Neuronal stem cell (in vitro differentiated cells): ENCODE measurements at regions not wholly inside any gene's neighbourhood (a gene's known extent, or its start where the extent isn't known, plus 50 kb on each side); places are given as distances from the start of the nearest gene placed in this dataset.

Source experiments
- DNase-seq: peaks from one replicate; pipeline ENCODE4 v3.0.0-alpha.2; 2013; ENCODE audit warnings: low spot score
- H2AFZ ChIP-seq: one replicate; pipeline ENCODE4 v1.6.1; 2013; ENCODE audit warnings: mild to moderate bottlenecking, low read length, inconsistent platforms
- H2AK5ac ChIP-seq: 2 replicates; pipeline ENCODE4 v1.6.1; 2013; ENCODE audit warnings: low read depth, mild to moderate bottlenecking, inconsistent platforms, low read length, moderate library complexity, mixed read lengths
- H2BK120ac ChIP-seq: 2 replicates; pipeline ENCODE4 v1.6.1; 2013; ENCODE audit warnings: low read depth, mild to moderate bottlenecking, inconsistent platforms, low read length, moderate library complexity, mixed read lengths
- H2BK12ac ChIP-seq: one replicate; pipeline ENCODE4 v1.6.1; 2013; ENCODE audit warnings: low read length, inconsistent platforms
- H2BK15ac ChIP-seq: 2 replicates; pipeline ENCODE4 v1.6.1; 2013; ENCODE audit warnings: mild to moderate bottlenecking, low read length, inconsistent platforms, mixed read lengths
- H2BK5ac ChIP-seq: one replicate; pipeline ENCODE4 v1.6.1; 2013; ENCODE audit warnings: inconsistent platforms, mild to moderate bottlenecking, low read length, moderate library complexity
- H3K14ac ChIP-seq: one replicate; pipeline ENCODE4 v1.6.1; 2013; ENCODE audit warnings: low read length, inconsistent platforms
- H3K18ac ChIP-seq: 2 replicates; pipeline ENCODE4 v1.6.1; 2013; ENCODE audit warnings: low read length, inconsistent platforms
- H3K23ac ChIP-seq: 2 replicates; pipeline ENCODE4 v1.6.1; 2013; ENCODE audit warnings: low read depth, mild to moderate bottlenecking, mixed read lengths, low read length, inconsistent platforms; ENCODE audit not compliant: poor library complexity
- H3K27ac ChIP-seq: replicated peaks from 3 replicates; pipeline ENCODE4 v1.5.1; 2013; ENCODE audit warnings: low read length, inconsistent platforms
- H3K27me3 ChIP-seq, 3 experiments: 2 replicates each; pipeline ENCODE4 v1.6.1; 2013; ENCODE audit warnings: low read length in 3 of 3, mild to moderate bottlenecking in 2 of 3, inconsistent platforms in 1 of 3, low read depth in 1 of 3, mixed read lengths in 1 of 3, moderate library complexity in 1 of 3; ENCODE audit not compliant: control insufficient read depth in 3 of 3, insufficient read depth in 3 of 3
- H3K36me3 ChIP-seq, 2 donors: replicated peaks in 1 of 2; 2 replicates each; pipeline ENCODE4 v1.6.1; 2013; ENCODE audit warnings: low read length in 2 of 2; ENCODE audit not compliant: control insufficient read depth in 2 of 2, insufficient read depth in 2 of 2
- H3K4ac ChIP-seq: 2 replicates; pipeline ENCODE4 v1.6.1; 2013; ENCODE audit warnings: inconsistent platforms, mild to moderate bottlenecking, low read length, moderate library complexity
- H3K4me1 ChIP-seq, 2 donors: 1 replicate in 1 of 2; 2 replicates in 1 of 2; pipeline ENCODE4 v1.6.1; 2013; ENCODE audit warnings: low read length in 2 of 2, low read depth in 1 of 2; ENCODE audit not compliant: control insufficient read depth in 2 of 2, insufficient read depth in 1 of 2
- H3K4me2 ChIP-seq: one replicate; pipeline ENCODE4 v1.6.1; 2013; ENCODE audit warnings: mild to moderate bottlenecking, low read length, inconsistent platforms; ENCODE audit not compliant: insufficient read depth, poor library complexity, severe bottlenecking
- H3K4me3 ChIP-seq, 2 donors: 2 replicates each; pipeline ENCODE4 v1.5.1; 2013; ENCODE audit warnings: low read length in 2 of 2, mild to moderate bottlenecking in 2 of 2, inconsistent platforms in 1 of 2, moderate library complexity in 1 of 2
- H3K79me1 ChIP-seq: one replicate; pipeline ENCODE4 v1.6.1; 2013; ENCODE audit warnings: low read depth, mild to moderate bottlenecking, inconsistent platforms, low read length, moderate library complexity
- H3K9ac ChIP-seq: one replicate; pipeline ENCODE4 v1.6.1; 2013; ENCODE audit warnings: mild to moderate bottlenecking, low read depth, low read length, inconsistent platforms; ENCODE audit not compliant: poor library complexity
- H3K9me3 ChIP-seq, 2 donors: replicated peaks in 1 of 2; 2 replicates each; pipeline versions ENCODE3 to v1.6.1; 2013; ENCODE audit warnings: low read length in 2 of 2, mild to moderate bottlenecking in 2 of 2, inconsistent platforms in 1 of 2, low read depth in 1 of 2, mixed read lengths in 1 of 2, moderate library complexity in 1 of 2; ENCODE audit not compliant: control insufficient read depth in 2 of 2, insufficient read depth in 1 of 2
- H4K8ac ChIP-seq: one replicate; pipeline ENCODE4 v1.6.1; 2013; ENCODE audit warnings: low read depth, mild to moderate bottlenecking, inconsistent platforms, low read length, moderate library complexity
- H4K91ac ChIP-seq: one replicate; pipeline ENCODE4 v1.6.1; 2013; ENCODE audit warnings: low read length, low read depth, mild to moderate bottlenecking, inconsistent platforms; ENCODE audit not compliant: poor library complexity
- WGBS, 2 donors: extraction: QIAGEN DNeasy Blood & Tissue Kit; methylation state at CpG; one replicate each; pipeline ENCODE4 v1.1.7; 2013; ENCODE audit warnings: missing lambda C conversion rate in 2 of 2, mixed read lengths in 1 of 2; ENCODE audit not compliant: insufficient read length in 2 of 2, insufficient replicate concordance in 1 of 2; ENCODE audit errors: extremely low coverage in 2 of 2; 5-methylcytosine and 5-hydroxymethylcytosine counted together

GRCh38 chr14:105890474-105891220 lies 364.3 kb downstream of the TMEM121 start:
- no peak overlapping the region for H3K4me3 ChIP-seq
- H3K23ac ChIP-seq, result no peak overlapping the region
- H3K18ac ChIP-seq, result no peak overlapping the region
- no peak overlapping the region for H2AK5ac ChIP-seq
- no peaks in the 10 kb centered on the region for H3K79me1 ChIP-seq
- H2BK15ac ChIP-seq, result no peak overlapping the region
- WGBS, 2 donors, result no CpG with 5 or more reads among the region's 18 CpGs
- H3K4ac ChIP-seq, result no peak overlapping the region
- H4K91ac ChIP-seq, result no peak overlapping the region
- H3K36me3 ChIP-seq, result no peaks in the 10 kb centered on the region
- H2BK12ac ChIP-seq, result no peak overlapping the region
- no peak overlapping the region for H4K8ac ChIP-seq
- H3K27me3 ChIP-seq, result peaks cover 0 to 4% (median 0%) of the 10 kb centered on the region in 3 experiments
- no peak overlapping the region for H3K4me2 ChIP-seq
- H3K27ac ChIP-seq, result no peak overlapping the region
- H3K4me1 ChIP-seq, result no peaks in the 10 kb centered on the region
- H3K9ac ChIP-seq, result no peak overlapping the region
- no peak for DNase-seq
- no peak overlapping the region for H3K14ac ChIP-seq
- H2AFZ ChIP-seq, result no peak overlapping the region
- H3K9me3 ChIP-seq, result peaks cover 0 to 42% of the 10 kb centered on the region in 2 donors
- H2BK5ac ChIP-seq, result no peak overlapping the region
- no peak overlapping the region for H2BK120ac ChIP-seq

- H3K4me3 ChIP-seq, result no peak overlapping the region
- H3K18ac ChIP-seq, result no peak overlapping the region
- peaks cover 0 to 4% (median 0%) of the 10 kb centered on the region in 3 experiments for H3K27me3 ChIP-seq
- no peak overlapping the region for H3K4me2 ChIP-seq
- no peaks in the 10 kb centered on the region for H3K36me3 ChIP-seq
- H3K23ac ChIP-seq, result no peak overlapping the region
- no peak overlapping the region for H3K4ac ChIP-seq
- H3K14ac ChIP-seq, result no peak overlapping the region
- H3K4me1 ChIP-seq, result no peaks in the 10 kb centered on the region
- H2BK5ac ChIP-seq, result no peak overlapping the region
- no peak overlapping the region for H3K27ac ChIP-seq
- no peak overlapping the region for H2AFZ ChIP-seq
- WGBS, 2 donors, result no CpG with 5 or more reads among the region's 15 CpGs
- no peak overlapping the region for H2BK15ac ChIP-seq
- DNase-seq, result no peak
- H2BK120ac ChIP-seq, result no peak overlapping the region
- H4K8ac ChIP-seq, result no peak overlapping the region
- H3K9ac ChIP-seq, result no peak overlapping the region
- no peak overlapping the region for H2BK12ac ChIP-seq
- H3K79me1 ChIP-seq, result no peaks in the 10 kb centered on the region
- H3K9me3 ChIP-seq, result peaks cover 0 to 39% of the 10 kb centered on the region in 2 donors
- no peak overlapping the region for H4K91ac ChIP-seq
- H2AK5ac ChIP-seq, result no peak overlapping the region
Observed at GRCh38 chr14:105891221-105891602, 364.8 kb downstream of the TMEM121 start.

DNA sequence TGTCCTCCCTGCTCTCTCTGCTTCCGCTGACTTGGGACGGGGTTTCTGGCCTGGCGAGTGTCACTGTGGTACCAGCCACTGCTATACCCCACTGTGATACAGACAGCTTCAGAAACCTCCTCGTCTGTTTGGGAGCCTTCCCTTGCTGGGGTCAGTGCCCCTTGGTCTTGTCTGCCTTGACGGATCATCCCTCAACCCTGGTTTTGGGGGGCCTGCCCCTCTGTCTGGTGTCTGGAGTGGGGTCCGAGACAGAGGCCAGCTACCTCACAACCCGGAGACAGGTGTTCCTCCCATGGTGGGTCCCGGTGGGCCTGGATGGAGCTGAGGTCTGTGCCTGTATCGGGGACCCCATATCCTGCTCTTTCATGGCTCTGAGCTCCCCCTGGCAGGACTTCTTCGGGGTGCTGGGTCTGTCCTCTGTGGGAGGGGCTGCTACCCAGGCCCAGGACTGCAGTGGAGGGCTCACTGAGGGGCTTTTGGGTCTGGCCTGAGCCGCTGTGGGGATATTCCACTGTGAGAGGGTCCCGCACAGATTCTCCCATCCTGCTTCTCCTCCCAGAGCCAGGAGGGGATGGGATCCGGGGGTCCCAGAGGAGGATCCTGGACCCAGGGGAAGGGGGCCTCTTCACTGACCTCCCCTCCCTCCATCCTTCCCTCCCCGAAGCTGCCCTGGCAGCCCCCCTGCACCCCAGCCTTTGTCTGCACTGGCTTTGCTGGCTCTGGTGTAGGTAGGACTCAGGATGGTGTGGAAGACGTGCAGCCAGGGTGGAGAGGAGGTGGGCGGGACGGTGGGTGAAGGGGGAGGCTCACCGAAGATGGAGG lies 365.5 kb downstream of the TMEM121 start:
- Histone ChIP-seq H2AFZ (no peak overlapping the region), H4K91ac (no peak overlapping the region), H2BK5ac (no peak overlapping the region), H3K14ac (no peak overlapping the region), H3K9me3 (peaks cover 0 to 38% of the 10 kb centered on the region in 2 donors), H2BK12ac (no peak overlapping the region), H3K23ac (no peak overlapping the region), H3K36me3 (no peaks in the 10 kb centered on the region), H3K4me3 (no peak overlapping the region), H3K4ac (no peak overlapping the region), H3K4me1 (no peaks in the 10 kb centered on the region), H4K8ac (no peak overlapping the region), H3K27me3 (peaks cover 0 to 4% (median 0%) of the 10 kb centered on the region in 3 experiments), H3K27ac (no peak overlapping the region), H2BK120ac (no peak overlapping the region), H3K4me2 (no peak overlapping the region), H2BK15ac (no peak overlapping the region), H3K9ac (no peak overlapping the region), H3K79me1 (no peaks in the 10 kb centered on the region), H3K18ac (no peak overlapping the region), H2AK5ac (no peak overlapping the region)
- no CpG with 5 or more reads among the region's 18 CpGs for WGBS, 2 donors
- no peak for DNase-seq
